DMS114 treated with DMSO at 0.1 percent for 48 hours (cell line): ENCODE measurements at regions not wholly inside any gene's neighbourhood (a gene's known extent, or its start where the extent isn't known, plus 50 kb on each side); places are given as distances from the start of the nearest gene placed in this dataset.

Source experiments
- DNase-seq: peaks from one replicate; lab custom pipeline; 2025; ENCODE audit not compliant: unreplicated experiment; lab: John Stamatoyannopoulos, UW

DNA sequence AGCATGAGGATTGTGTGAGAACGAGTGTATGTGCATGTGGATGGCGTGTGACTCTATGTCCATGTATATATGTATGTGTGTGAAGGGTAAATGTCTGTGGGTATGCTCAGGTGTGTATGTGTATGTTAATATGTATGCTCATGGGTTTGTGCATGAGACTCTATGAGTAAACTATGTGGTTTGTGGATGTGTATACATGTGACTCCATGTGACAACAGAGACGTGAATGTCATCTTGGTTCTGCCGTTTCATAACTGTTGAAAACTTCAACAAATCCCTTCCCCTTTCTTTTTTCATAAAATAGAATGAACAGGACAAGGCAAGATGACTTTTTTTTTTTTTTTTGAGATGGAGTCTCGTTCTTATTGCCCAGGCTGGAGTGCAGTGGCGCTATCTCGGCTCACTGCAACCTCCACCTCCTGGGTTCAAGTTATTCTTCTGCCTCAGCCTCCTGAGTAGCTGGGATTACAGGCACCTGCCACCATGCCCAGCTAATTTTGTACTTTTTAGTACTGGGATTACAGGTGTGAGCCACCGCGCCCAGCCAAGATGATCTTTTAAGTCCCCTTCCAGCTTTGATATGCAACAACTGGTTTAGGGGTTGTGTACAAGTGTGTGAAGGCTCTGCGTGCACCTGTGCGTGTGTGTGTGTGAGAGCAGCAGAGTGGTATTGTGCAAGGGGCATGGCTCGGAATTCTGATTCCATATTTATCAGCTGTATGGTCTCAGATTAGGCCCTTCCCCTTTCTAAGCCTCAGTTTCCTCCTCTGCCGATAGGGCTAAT, 106.3 kb downstream of the EBNA1BP2 start:
- DNase-seq, result no peak

DNA sequence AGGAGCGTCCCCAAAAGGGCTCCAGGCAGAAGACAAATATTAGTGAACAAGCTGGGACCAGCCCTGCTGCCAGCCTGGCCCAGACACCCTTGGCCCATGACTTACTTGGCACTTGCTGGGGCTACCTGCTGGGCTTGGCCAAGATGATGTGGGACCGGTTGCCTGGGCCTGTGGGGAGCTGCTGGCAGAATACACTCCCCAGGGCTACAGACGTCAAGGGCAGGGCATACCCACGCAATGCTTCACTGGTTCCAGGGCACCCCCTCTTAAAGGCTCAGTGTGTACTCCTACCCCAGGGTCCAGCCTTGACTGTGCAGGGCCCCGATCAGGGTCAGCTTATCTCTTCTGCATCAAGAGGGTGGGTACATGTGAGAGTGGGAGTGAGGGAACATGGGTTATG, 106.5 kb upstream of the SLC2A1 start:
- DNase-seq, result no peak

GRCh38 chr1:43063394-43064219, 104.9 kb upstream of the SLC2A1 start:
- DNase-seq, result no peak

- DNase-seq, result no peak
Observed at GRCh38 chr1:43062527-43063095, 103.9 kb upstream of the SLC2A1 start.

GRCh38 chr1:43061757-43062156, 103.1 kb upstream of the SLC2A1 start:
- no peak for DNase-seq

- no peak for DNase-seq
Observed at GRCh38 chr1:43059640-43060574, 101.2 kb upstream of the SLC2A1 start.

- DNase-seq, result no peak
Observed at GRCh38 chr1:43058545-43059360, 100.1 kb upstream of the SLC2A1 start.

DNA sequence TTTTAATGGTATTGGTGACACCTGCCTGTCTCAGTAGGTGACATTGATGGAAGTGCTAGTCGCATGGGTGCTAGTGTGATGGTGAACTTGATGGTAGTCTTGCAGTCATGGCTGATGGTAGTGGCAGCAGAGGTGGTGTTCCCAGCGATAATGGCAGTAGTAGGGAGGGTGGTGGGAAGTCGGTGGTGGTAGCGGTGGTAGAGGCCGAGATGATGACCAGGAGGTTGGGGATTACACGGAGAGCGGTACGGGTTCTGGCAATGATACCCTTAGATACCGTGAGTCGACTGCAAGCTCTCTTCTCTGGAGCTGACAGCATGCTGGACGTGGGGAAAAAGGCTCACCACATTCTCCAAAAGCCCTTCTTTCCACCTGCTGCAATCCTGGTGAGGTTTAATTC, 99.4 kb upstream of the SLC2A1 start:
- DNase-seq, result no peak

DNA sequence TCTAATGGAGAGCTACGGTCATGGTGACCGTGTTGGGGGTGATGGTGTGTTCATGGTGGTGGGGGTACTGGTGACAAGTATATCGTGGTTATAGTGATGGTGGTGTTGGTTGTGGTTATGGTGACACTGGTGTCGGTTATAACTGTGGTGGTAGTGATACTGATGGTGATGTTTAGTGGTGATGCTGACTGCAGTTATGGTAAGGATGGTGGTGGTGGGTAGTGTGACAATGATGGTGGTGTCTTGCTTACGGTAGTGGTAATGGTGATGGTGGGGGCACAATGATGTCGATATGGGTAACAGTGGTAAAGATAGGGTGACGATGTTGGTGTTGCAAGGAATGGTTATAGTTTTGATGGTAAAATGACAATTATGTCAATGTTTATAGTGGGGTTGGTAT, 98.9 kb upstream of the SLC2A1 start:
- DNase-seq, result no peak

GRCh38 chr1:43056981-43057391, 98.3 kb upstream of the SLC2A1 start:
- DNase-seq, result no peak

DNA sequence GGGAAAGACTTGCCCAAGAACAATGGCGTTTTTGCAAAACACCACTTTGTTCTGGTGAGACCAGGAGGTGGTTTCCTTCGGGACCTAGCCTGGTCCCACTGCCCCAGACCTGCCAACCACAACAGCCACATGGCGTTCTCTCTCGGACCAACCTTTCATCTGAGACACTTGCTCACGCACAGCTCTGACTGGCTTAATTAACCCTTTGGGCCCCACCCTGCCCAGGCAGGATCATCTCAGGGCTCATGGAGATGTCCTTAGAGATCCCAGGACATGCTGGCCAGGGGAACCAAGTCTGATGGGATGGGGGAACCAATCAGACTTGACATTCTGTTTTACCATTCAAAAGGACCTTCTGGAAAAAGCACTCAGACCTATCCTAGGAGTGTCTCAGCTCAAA, 97.8 kb upstream of the SLC2A1 start:
- DNase-seq, result no peak

DNA sequence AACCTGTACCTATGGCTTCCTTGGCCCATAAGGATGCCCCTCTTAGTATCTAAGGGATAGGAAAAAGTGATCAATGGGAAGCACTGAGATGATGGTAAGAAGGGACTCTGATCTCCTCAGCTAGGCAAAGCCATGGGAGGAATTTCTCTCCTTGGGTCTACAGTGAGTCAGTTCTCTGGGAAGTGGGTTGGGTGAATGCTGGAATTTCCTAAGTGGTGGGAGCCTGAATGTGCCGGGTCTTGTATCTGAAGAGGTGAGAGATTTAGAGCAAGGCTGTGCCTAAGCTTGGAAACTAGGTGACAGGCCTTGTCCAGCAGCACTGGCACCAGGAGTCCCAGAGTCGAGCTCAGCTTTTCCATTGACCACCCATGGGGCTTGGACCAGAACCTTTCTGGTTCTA, 96.3 kb upstream of the SLC2A1 start:
- no peak for DNase-seq

- no peak for DNase-seq
Observed at GRCh38 chr1:43052786-43053439, 94.2 kb upstream of the SLC2A1 start.

GRCh38 chr1:43052322-43052721, 93.7 kb upstream of the SLC2A1 start:
- no peak for DNase-seq

DNA sequence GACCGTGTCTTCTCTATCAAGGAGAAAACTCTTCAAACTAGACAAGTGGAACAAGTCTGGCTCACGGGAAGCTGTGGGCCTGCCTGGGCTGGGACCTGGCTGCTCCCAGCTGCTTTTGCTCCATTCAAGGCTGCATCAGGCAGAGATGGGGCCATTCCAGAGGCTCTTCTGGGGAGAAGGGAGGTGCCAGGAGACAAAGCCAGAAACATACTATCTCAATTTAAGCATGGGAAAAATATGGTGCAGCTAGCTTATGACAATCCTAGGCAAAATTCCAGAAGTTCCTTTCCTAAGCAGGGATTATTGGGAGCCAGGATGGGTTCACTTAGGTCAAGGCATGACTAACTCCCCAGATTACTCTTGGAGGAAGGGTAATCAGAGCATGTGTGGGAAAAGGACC, 90.8 kb upstream of the SLC2A1 start:
- no peak for DNase-seq

DNA sequence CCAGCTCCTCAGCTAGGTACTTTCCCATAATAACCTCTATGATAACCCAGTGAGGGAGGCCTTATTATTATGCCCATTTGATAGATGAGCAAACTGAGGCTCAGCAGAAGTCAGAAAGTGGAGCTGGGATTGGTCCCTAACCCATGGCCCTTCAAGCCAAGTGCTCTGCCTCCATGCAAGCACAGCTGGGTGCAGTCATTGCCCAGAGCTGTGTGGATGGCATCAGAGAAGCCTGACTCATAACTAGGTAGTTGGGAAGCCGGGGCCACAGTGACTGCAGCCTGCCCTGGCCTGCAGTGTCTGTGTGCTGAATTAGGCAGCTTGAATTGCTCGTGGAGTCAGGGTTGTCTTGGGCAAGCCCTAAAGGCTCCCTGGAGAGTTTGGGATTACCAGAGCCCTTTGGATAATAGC, 89.9 kb upstream of the SLC2A1 start:
- DNase-seq, result no peak

- no peak for DNase-seq
Observed at GRCh38 chr1:43047135-43047534, 88.5 kb upstream of the SLC2A1 start.

DNA sequence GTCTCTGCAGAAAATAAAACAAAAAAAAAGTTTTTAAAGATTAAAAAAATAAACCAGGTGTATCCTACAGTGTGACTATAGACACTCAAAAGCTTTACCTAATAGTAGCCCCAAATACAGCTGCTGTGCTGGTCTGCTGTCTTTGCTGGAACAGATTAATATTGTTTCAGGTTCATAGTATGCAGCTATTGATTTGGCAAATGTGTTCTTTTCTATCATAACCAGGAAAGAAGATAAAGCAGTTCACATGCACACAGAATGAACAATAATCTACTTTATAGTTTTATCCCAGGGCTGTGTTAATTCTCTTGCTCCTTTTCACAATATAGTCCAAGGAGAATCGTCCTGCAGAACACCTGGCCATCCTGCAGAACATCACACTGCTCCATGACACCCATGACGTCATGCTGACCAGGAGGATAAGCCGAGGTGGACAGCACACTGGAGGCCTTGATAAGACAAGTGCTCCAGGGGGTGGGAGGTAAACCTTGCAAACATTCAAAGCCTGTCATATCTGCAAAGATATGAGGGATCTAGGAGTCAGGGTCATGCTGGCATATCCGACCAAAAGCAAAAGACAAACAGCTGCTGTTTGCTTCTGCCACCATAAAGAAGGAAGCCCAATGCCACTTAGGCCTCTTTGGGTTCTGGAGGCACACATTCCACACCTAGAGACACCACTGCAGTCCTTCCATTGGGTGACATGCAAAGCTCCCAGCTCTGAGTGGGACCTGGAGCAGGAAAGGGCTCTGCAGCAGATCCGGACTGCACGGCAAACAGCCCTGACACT, 86.1 kb upstream of the SLC2A1 start:
- DNase-seq, result no peak

GRCh38 chr1:43043695-43044094, 85.0 kb upstream of the SLC2A1 start:
- no peak for DNase-seq
